ENCODE measurements at regions not wholly inside any gene's neighbourhood (a gene's known extent, or its start where the extent isn't known, plus 50 kb on each side); places are given as distances from the start of the nearest gene placed in this dataset.
"Not testable (repeated sequence)": the region's sequence is repeated elsewhere in the genome, so short reads cannot be mapped to it uniquely, and the experiment has no call there.

DNA sequence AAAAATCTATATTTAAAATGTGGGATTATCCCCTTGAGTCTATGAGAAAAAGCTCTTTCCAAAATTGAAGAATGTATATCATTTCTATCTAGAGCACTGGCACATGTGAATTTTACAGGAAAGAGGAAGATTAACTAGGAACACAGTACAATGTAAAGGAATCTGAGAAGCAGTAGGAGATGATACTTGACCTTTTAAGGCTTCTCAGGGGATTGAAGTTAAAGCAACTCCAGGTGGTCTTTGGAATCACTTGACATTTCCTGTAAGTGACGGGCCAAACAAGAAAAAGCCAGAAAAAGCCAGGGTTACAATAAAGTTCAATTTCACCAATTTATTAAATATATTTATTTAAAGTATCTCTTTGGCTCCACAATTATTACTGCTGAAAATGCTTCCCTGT is 1373.9 kb downstream of the OLFM4 start:
- H3K79me2 ChIP-seq (ENCODE audit: insufficient read depth, low read depth, low read length), result no peaks in the 10 kb centered on the region
- BruUV-seq (replicated peaks), result no TSS peak
- CTCF ChIA-PET (ENCODE audit: unreplicated experiment), result no interaction called here
- no peaks in the 10 kb centered on the region for H3K9me2 ChIP-seq (ENCODE audit: insufficient read depth, low read length)
- DNase-seq (ENCODE audit: low spot score), result no peak
- intact Hi-C loops (cut with micrococcal nuclease; ENCODE audit: unreplicated experiment), result no loop called here
- no peak overlapping the region for H3K27ac ChIP-seq (ENCODE audit: low read depth, low read length, poor library complexity, severe bottlenecking)
- H2AFZ ChIP-seq (ENCODE audit: low read length), result no peak overlapping the region
- H3K4me2 ChIP-seq (ENCODE audit: low read length), result no peak overlapping the region
- H4K20me1 ChIP-seq (ENCODE audit: insufficient read depth, low read length), result no peaks in the 10 kb centered on the region
- no peaks in the 10 kb centered on the region for H3K9me3 ChIP-seq (ENCODE audit: low read length)
- H3K36me3 ChIP-seq (ENCODE audit: insufficient read depth, low read length), result no peaks in the 10 kb centered on the region
- POLR2A ChIA-PET, result no interaction called here
- H3K4me1 ChIP-seq (ENCODE audit: insufficient read depth, low read length, poor library complexity, severe bottlenecking), result no peaks in the 10 kb centered on the region
- TF ChIP-seq EZH2phosphoT487 (IDR thresholded peaks at IDR 0.05; ENCODE audit: borderline replicate concordance, low read depth, low read length), result no peak
- TF ChIP-seq, protein P1, sequence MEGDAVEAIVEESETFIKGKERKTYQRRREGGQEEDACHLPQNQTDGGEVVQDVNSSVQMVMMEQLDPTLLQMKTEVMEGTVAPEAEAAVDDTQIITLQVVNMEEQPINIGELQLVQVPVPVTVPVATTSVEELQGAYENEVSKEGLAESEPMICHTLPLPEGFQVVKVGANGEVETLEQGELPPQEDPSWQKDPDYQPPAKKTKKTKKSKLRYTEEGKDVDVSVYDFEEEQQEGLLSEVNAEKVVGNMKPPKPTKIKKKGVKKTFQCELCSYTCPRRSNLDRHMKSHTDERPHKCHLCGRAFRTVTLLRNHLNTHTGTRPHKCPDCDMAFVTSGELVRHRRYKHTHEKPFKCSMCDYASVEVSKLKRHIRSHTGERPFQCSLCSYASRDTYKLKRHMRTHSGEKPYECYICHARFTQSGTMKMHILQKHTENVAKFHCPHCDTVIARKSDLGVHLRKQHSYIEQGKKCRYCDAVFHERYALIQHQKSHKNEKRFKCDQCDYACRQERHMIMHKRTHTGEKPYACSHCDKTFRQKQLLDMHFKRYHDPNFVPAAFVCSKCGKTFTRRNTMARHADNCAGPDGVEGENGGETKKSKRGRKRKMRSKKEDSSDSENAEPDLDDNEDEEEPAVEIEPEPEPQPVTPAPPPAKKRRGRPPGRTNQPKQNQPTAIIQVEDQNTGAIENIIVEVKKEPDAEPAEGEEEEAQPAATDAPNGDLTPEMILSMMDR (conservative IDR thresholded peaks at IDR 0.05; ENCODE audit: low read length), result no peak
- no peak overlapping the region for H3K4me3 ChIP-seq (ENCODE audit: low read depth, low read length, poor library complexity, severe bottlenecking)

DNA sequence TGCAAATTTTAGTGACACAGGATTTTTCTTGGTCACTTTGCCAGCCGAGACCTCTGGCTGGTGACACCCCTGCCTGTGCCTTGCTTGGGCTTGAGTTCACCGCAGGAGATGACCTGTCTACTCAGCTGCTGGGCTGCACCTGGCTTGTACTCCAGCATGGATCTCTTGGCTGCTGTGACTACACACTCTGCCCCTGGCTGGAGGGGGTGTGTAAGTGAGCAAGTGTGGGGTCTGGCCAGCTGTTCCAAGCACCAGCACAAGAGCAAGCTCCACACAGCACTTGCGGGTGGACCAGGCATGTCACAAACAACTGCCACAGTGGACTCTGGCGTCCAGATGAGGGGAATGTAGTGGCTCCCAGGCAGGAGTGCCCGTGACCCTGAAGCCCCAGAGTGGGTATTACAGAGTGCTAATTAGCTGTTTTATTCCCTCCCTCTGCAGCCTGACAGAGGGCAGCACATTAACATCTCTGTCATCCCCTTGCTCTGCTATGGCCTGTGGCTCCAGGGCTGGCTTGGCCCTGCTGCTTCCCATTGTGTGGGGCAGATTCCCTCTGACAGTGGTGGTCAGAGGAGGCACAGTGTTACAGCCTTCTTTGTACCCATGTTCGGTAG is 1387.2 kb downstream of the OLFM4 start:
- Histone ChIP-seq H2AFZ (ENCODE audit: low read length) (no peak overlapping the region), H3K4me2 (ENCODE audit: low read length) (no peak overlapping the region), H3K79me2 (ENCODE audit: insufficient read depth, low read depth, low read length) (no peaks in the 10 kb centered on the region), H3K9me3 (ENCODE audit: low read length) (no peaks in the 10 kb centered on the region), H3K4me1 (ENCODE audit: insufficient read depth, low read length, poor library complexity, severe bottlenecking) (no peaks in the 10 kb centered on the region), H3K36me3 (ENCODE audit: insufficient read depth, low read length) (no peaks in the 10 kb centered on the region), H3K9me2 (ENCODE audit: insufficient read depth, low read length) (no peaks in the 10 kb centered on the region), H4K20me1 (ENCODE audit: insufficient read depth, low read length) (no peaks in the 10 kb centered on the region), H3K4me3 (ENCODE audit: low read depth, low read length, poor library complexity, severe bottlenecking) (no peak overlapping the region), H3K27ac (ENCODE audit: low read depth, low read length, poor library complexity, severe bottlenecking) (no peak overlapping the region)
- CTCF ChIA-PET (ENCODE audit: unreplicated experiment), result no interaction called here
- POLR2A ChIA-PET, result no interaction called here
- intact Hi-C loops (cut with micrococcal nuclease; ENCODE audit: unreplicated experiment), result no loop called here
- no TSS peak for BruUV-seq (replicated peaks)
- no peak for DNase-seq (ENCODE audit: low spot score)
- TF ChIP-seq EZH2phosphoT487 (IDR thresholded peaks at IDR 0.05; ENCODE audit: borderline replicate concordance, low read depth, low read length), result no peak
- TF ChIP-seq, protein P1 (conservative IDR thresholded peaks at IDR 0.05; ENCODE audit: low read length), result no peak

DNA sequence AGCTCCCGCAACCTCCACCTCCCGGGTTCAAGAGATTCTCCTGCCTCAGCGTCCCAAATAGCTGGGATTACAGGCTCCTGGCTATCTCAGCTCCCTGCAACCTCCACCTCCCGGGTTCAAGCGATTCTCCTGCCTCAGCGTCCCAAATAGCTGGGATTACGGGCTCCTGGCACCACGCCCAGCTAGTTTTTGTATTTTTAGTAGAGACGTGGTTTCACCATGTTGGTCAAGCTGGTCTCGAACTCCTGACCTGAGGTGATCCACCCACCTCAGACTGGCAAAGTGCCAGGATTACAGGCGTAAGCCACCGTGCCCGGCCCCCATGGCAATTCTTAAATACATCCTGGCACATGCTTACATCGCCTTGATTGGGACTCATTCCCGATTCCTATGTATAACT is 1394.3 kb downstream of the OLFM4 start:
- intact Hi-C loops (cut with micrococcal nuclease; ENCODE audit: unreplicated experiment); H3K9me3 ChIP-seq (ENCODE audit: low read length); BruUV-seq (replicated peaks); H3K4me3 ChIP-seq (ENCODE audit: low read depth, low read length, poor library complexity, severe bottlenecking); H3K4me1 ChIP-seq (ENCODE audit: insufficient read depth, low read length, poor library complexity, severe bottlenecking); H2AFZ ChIP-seq (ENCODE audit: low read length); H3K27ac ChIP-seq (ENCODE audit: low read depth, low read length, poor library complexity, severe bottlenecking); H3K36me3 ChIP-seq (ENCODE audit: insufficient read depth, low read length); H3K9me2 ChIP-seq (ENCODE audit: insufficient read depth, low read length); POLR2A ChIA-PET; CTCF ChIA-PET (ENCODE audit: unreplicated experiment); H3K4me2 ChIP-seq (ENCODE audit: low read length); DNase-seq (ENCODE audit: low spot score); H3K79me2 ChIP-seq (ENCODE audit: insufficient read depth, low read depth, low read length); H4K20me1 ChIP-seq (ENCODE audit: insufficient read depth, low read length): not testable (repeated sequence)
